HCT116 (cell line): ENCODE measurements at regions not wholly inside any gene's neighbourhood (a gene's known extent, or its start where the extent isn't known, plus 50 kb on each side); places are given as distances from the start of the nearest gene placed in this dataset.

Experiments
- ATAC-seq: fragments of 200-7000 bp; cut with Tn5 transposase; 2 replicates; pipeline ENCODE4 v1.9.1; 2020; ENCODE audit warnings: mild to moderate bottlenecking, moderate library complexity
- BruUV-seq: library from RNA; stranded (reverse); fragments of 400-500 nt; replicated peaks from 2 replicates; lab custom pipeline; 2021; lab: Mats Ljungman, UMichigan
- CTCF ChIA-PET: fragments of 300-600 bp; sonication (Branson Sonifier 250); formaldehyde crosslinking; loops from one replicate; lab custom pipeline; 2021; ENCODE audit warnings: antibody characterized with exemption; lab: Charles Lee
- POLR2A ChIA-PET: fragments of 300-600, 350-600 bp; sonication (Branson Sonifier 250); formaldehyde crosslinking; loops from one replicate; lab custom pipeline; 2021; ENCODE audit warnings: antibody characterized with exemption; lab: Charles Lee
- RAD21 ChIA-PET, 2 experiments: fragments of 300-600 bp; sonication (Branson Sonifier 250); formaldehyde crosslinking; loops; one replicate each; lab custom pipeline; 2023; ENCODE audit warnings: low total read pairs in 2 of 2; ENCODE audit not compliant: uncharacterized antibody in 2 of 2, unreplicated experiment in 2 of 2, low non-redundant PET in 1 of 2; lab: Charles Lee
- DNase-seq: peaks from one replicate; pipeline ENCODE4 v3.0.0-alpha.2; 2010; ENCODE audit warnings: low read depth, low spot score
- H2AFZ ChIP-seq: fragments of 200-600 bp; shearing (Covaris generic), sonication (generic); 2 replicates; pipeline ENCODE4 v1.6.1; 2017; ENCODE audit warnings: low read depth, mixed run types, mixed read lengths, antibody characterized with exemption, low read length; ENCODE audit not compliant: poor library complexity, severe bottlenecking
- H3K27ac ChIP-seq: 2 replicates; pipeline ENCODE4 v1.5.1; 2012; ENCODE audit warnings: low read depth, low read length
- H3K27me3 ChIP-seq: fragments of 200-600 bp; sonication (generic); 2 replicates; pipeline ENCODE4 v1.6.1; 2016; ENCODE audit warnings: mixed run types, low read length, mixed read lengths; ENCODE audit not compliant: insufficient read depth
- H3K36me3 ChIP-seq, 2 experiments: fragments of 200-500 bp in 1 of 2; fragments of 200-600 bp in 1 of 2; sonication (Bioruptor generic) in 1 of 2; sonication (generic) in 1 of 2; 2 replicates each; pipeline versions ENCODE4 v1.5.1 to v1.6.1; 2014 to 2016; ENCODE audit warnings: low read length in 2 of 2, inconsistent platforms in 1 of 2, mixed read lengths in 1 of 2, mixed run types in 1 of 2; ENCODE audit not compliant: insufficient read depth in 2 of 2, control insufficient read depth in 1 of 2
- H3K4me1 ChIP-seq, 2 experiments: fragments of 200-600 bp in 1 of 2; sonication (generic) in 1 of 2; 2 replicates each; pipeline versions ENCODE4 v1.5.1 to v1.6.1; 2012 to 2017; ENCODE audit warnings: low read length in 2 of 2, inconsistent platforms in 1 of 2, mild to moderate bottlenecking in 1 of 2, mixed read lengths in 1 of 2, mixed run types in 1 of 2, moderate library complexity in 1 of 2; ENCODE audit not compliant: insufficient read depth in 2 of 2, control insufficient read depth in 1 of 2
- H3K4me2 ChIP-seq: fragments of 200-600 bp; sonication (generic); 2 replicates; pipeline ENCODE4 v1.6.1; 2017; ENCODE audit warnings: mixed run types, low read length, mixed read lengths
- H3K4me3 ChIP-seq, 2 experiments: fragments of 200-600 bp in 1 of 2; sonication (generic) in 1 of 2; replicated peaks in 1 of 2; 2 replicates each; pipeline ENCODE4 v1.5.1; 2011 to 2016; ENCODE audit warnings: low read length in 2 of 2, control low read depth in 1 of 2, low read depth in 1 of 2, mild to moderate bottlenecking in 1 of 2, mixed read lengths in 1 of 2, mixed run types in 1 of 2
- H3K79me2 ChIP-seq: fragments of 200-600 bp; sonication (generic); 2 replicates; pipeline ENCODE4 v1.6.1; 2017; ENCODE audit warnings: mild to moderate bottlenecking, mixed run types, low read length, moderate library complexity, mixed read lengths; ENCODE audit not compliant: insufficient read depth
- H3K9ac ChIP-seq: fragments of 200-600 bp; sonication (generic); 2 replicates; pipeline ENCODE4 v1.6.1; 2016; ENCODE audit warnings: low read length, mixed read lengths
- H3K9me2 ChIP-seq: fragments of 200-600 bp; sonication (generic), shearing (Covaris generic); 2 replicates; pipeline ENCODE4 v1.6.1; 2017; ENCODE audit warnings: mixed run types, mild to moderate bottlenecking, moderate library complexity; ENCODE audit not compliant: insufficient read depth
- H3K9me3 ChIP-seq, 2 experiments: fragments of 200-500 bp in 1 of 2; fragments of 200-600 bp in 1 of 2; sonication (Bioruptor generic) in 1 of 2; sonication (generic) in 1 of 2; 2 replicates each; pipeline ENCODE4 v1.6.1; 2014 to 2017; ENCODE audit warnings: low read length in 2 of 2, mixed read lengths in 2 of 2, inconsistent platforms in 1 of 2, low read depth in 1 of 2, mild to moderate bottlenecking in 1 of 2, mixed run types in 1 of 2, moderate library complexity in 1 of 2; ENCODE audit not compliant: control insufficient read depth in 1 of 2, insufficient read depth in 1 of 2
- H4K20me1 ChIP-seq: fragments of 200-600 bp; sonication (generic), shearing (Covaris generic); 2 replicates; pipeline ENCODE4 v1.6.1; 2017; ENCODE audit warnings: mixed run types, mild to moderate bottlenecking, moderate library complexity; ENCODE audit not compliant: insufficient read depth
- CBX3 ChIP-seq: IDR thresholded peaks from 2 replicates; pipeline ENCODE4 v1.6.1; 2012; ENCODE audit warnings: low read depth
- EGR1 ChIP-seq: IDR thresholded peaks from 2 replicates; pipeline ENCODE4 v1.6.1; 2012; ENCODE audit warnings: low read depth
- EZH2 ChIP-seq: fragments of 200-600 bp; sonication (generic); IDR thresholded peaks from 2 replicates; pipeline ENCODE4 v1.6.1; 2017; ENCODE audit warnings: antibody characterized with exemption, mixed run types
- EZH2phosphoT487 ChIP-seq: fragments of 200-600 bp; IDR thresholded peaks from 2 replicates; pipeline ENCODE4 v1.6.1; 2018; ENCODE audit warnings: antibody characterized with exemption, borderline replicate concordance
- FOSL1 ChIP-seq: IDR thresholded peaks from 2 replicates; pipeline ENCODE4 v1.6.1; 2012; ENCODE audit warnings: low read depth
- JUND ChIP-seq: IDR thresholded peaks from 2 replicates; pipeline ENCODE4 v1.6.1; 2012
- POLR2AphosphoS5 ChIP-seq: IDR thresholded peaks from 2 replicates; pipeline ENCODE4 v1.6.1; 2011; ENCODE audit warnings: mild to moderate bottlenecking, low read depth, low read length, moderate library complexity
- RAD21 ChIP-seq: IDR thresholded peaks from 2 replicates; pipeline ENCODE4 v1.6.1; 2012; ENCODE audit warnings: low read depth, mild to moderate bottlenecking
- SIN3A ChIP-seq: IDR thresholded peaks from 2 replicates; pipeline ENCODE4 v1.6.1; 2012; ENCODE audit warnings: low read depth
- SRF ChIP-seq: IDR thresholded peaks from 2 replicates; pipeline ENCODE4 v1.6.1; 2012; ENCODE audit warnings: low read depth
- YY1 ChIP-seq: IDR thresholded peaks from 2 replicates; pipeline ENCODE4 v1.6.1; 2011; ENCODE audit warnings: low read length, low read depth, moderate library complexity, mild to moderate bottlenecking; ENCODE audit not compliant: insufficient replicate concordance; ENCODE audit errors: extremely low read depth
- ZNF274 ChIP-seq: fragments of 200-500 bp; sonication (Bioruptor generic); IDR thresholded peaks from 2 replicates; pipeline ENCODE4 v1.6.1; 2014; ENCODE audit warnings: mild to moderate bottlenecking, low read depth, low read length, inconsistent platforms
- intact Hi-C: fragments of 100-400 bp; cut with micrococcal nuclease; formaldehyde crosslinking; loops from 2 replicates; pipeline ENCODE4 v1.10.0; 2022
- TF ChIP-seq, protein P1 (sequence below): IDR thresholded peaks from 2 replicates; pipeline ENCODE4 v1.6.1; 2012
- TF ChIP-seq, protein P2 (sequence below): IDR thresholded peaks from 2 replicates; pipeline ENCODE4 v1.6.1; 2012; ENCODE audit warnings: low read depth
- TF ChIP-seq, protein P3 (sequence below): IDR thresholded peaks from 2 replicates; pipeline ENCODE4 v1.6.1; 2011; ENCODE audit warnings: mild to moderate bottlenecking, low read length, moderate library complexity; ENCODE audit not compliant: insufficient replicate concordance; ENCODE audit errors: extremely low read depth

DNA sequence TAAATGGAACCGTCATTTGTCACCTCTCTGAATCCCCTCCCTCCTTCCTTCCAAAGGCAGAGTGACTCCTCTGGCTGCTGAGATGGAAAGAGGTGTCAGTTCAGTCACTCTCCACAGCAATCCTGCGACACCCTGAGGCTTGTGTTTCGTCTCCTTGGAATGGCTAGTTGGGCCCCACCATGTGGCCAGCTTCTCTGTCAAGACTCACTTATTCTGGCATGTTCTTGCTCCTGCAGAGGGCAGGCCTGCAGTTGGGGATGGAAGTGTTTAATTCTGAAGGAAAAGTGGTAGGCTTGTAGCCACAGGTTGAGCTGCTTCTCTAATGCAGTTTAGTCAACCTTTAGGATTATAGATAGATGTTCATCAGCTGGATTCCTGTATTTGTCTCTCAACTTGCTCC is 149.6 kb downstream of the LMO4 start (continued):
- TF ChIP-seq FOSL1 = no peak
- TF ChIP-seq, all 23 proteins: peak for 3

DNA sequence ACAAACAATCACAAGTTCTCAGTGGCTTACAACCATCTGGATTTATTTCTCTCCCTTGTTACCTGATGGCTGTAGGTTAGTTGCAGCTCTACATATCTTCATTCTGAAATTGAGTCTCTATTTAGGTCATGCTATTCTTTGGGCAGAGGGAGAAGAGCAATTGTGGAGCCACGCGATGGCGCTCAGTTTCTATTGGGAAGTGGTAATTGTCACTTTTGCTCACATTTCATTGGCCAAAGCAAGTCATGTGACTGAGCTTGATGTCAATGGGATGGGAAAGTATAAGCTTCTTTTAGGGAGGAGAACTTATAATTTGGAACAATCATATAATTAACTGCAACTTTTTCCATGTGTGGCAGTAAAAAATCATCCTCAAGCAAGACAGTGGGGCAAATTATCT is 166.5 kb downstream of the LMO4 start:
- ChIA-PET POLR2A (no interaction called here), RAD21 (no interaction called here), CTCF (no interaction called here)
- Histone ChIP-seq H3K27me3 (no peaks in the 10 kb centered on the region), H3K4me2 (no peak overlapping the region), H3K36me3 (no peaks in the 10 kb centered on the region), H3K4me1 (no peaks in the 10 kb centered on the region), H3K9me3 (no peaks in the 10 kb centered on the region), H3K4me3 (no peak overlapping the region), H3K9ac (no peak overlapping the region), H3K9me2 (no peaks in the 10 kb centered on the region), H2AFZ (no peak overlapping the region), H3K27ac (no peak overlapping the region), H3K79me2 (no peaks in the 10 kb centered on the region), H4K20me1 (no peaks in the 10 kb centered on the region)
- intact Hi-C loops = no loop called here
- ATAC-seq (no peak), DNase-seq (no peak)
- BruUV-seq = no TSS peak
- TF ChIP-seq CBX3 = no peak
- TF ChIP-seq RAD21 = no peak
- TF ChIP-seq, protein P1, sequence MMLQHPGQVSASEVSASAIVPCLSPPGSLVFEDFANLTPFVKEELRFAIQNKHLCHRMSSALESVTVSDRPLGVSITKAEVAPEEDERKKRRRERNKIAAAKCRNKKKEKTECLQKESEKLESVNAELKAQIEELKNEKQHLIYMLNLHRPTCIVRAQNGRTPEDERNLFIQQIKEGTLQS = no peak
- TF ChIP-seq JUND = no peak
- TF ChIP-seq SRF = no peak
- TF ChIP-seq, protein P2, sequence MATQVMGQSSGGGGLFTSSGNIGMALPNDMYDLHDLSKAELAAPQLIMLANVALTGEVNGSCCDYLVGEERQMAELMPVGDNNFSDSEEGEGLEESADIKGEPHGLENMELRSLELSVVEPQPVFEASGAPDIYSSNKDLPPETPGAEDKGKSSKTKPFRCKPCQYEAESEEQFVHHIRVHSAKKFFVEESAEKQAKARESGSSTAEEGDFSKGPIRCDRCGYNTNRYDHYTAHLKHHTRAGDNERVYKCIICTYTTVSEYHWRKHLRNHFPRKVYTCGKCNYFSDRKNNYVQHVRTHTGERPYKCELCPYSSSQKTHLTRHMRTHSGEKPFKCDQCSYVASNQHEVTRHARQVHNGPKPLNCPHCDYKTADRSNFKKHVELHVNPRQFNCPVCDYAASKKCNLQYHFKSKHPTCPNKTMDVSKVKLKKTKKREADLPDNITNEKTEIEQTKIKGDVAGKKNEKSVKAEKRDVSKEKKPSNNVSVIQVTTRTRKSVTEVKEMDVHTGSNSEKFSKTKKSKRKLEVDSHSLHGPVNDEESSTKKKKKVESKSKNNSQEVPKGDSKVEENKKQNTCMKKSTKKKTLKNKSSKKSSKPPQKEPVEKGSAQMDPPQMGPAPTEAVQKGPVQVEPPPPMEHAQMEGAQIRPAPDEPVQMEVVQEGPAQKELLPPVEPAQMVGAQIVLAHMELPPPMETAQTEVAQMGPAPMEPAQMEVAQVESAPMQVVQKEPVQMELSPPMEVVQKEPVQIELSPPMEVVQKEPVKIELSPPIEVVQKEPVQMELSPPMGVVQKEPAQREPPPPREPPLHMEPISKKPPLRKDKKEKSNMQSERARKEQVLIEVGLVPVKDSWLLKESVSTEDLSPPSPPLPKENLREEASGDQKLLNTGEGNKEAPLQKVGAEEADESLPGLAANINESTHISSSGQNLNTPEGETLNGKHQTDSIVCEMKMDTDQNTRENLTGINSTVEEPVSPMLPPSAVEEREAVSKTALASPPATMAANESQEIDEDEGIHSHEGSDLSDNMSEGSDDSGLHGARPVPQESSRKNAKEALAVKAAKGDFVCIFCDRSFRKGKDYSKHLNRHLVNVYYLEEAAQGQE = no peak
- no peak for TF ChIP-seq EGR1
- no peak for TF ChIP-seq SIN3A
- TF ChIP-seq EZH2phosphoT487 = no peak
- TF ChIP-seq YY1 = no peak
- TF ChIP-seq, protein P3, sequence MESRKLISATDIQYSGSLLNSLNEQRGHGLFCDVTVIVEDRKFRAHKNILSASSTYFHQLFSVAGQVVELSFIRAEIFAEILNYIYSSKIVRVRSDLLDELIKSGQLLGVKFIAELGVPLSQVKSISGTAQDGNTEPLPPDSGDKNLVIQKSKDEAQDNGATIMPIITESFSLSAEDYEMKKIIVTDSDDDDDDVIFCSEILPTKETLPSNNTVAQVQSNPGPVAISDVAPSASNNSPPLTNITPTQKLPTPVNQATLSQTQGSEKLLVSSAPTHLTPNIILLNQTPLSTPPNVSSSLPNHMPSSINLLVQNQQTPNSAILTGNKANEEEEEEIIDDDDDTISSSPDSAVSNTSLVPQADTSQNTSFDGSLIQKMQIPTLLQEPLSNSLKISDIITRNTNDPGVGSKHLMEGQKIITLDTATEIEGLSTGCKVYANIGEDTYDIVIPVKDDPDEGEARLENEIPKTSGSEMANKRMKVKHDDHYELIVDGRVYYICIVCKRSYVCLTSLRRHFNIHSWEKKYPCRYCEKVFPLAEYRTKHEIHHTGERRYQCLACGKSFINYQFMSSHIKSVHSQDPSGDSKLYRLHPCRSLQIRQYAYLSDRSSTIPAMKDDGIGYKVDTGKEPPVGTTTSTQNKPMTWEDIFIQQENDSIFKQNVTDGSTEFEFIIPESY = no peak
- TF ChIP-seq ZNF274 = no peak
- no peak for TF ChIP-seq POLR2AphosphoS5
- no peak for TF ChIP-seq EZH2
